Tibial nerve (tissue), 4 donors: ENCODE measurements at regions not wholly inside any gene's neighbourhood (a gene's known extent, or its start where the extent isn't known, plus 50 kb on each side); places are given as distances from the start of the nearest gene placed in this dataset.

Experiments used
- DNase-seq, 2 donors: peaks; one replicate each; pipeline ENCODE4 v3.0.0-alpha.2; 2019; ENCODE audit warnings: low spot score in 2 of 2
- H3K27ac ChIP-seq, 4 donors: fragments of 200-600 bp; sonication (generic) in 3 of 4; one replicate each; pipeline ENCODE4 v1.5.1; 2017 to 2019; ENCODE audit warnings: mild to moderate bottlenecking in 1 of 4
- H3K27me3 ChIP-seq, 2 donors: fragments of 200-600 bp; sonication (generic) in 1 of 2; one replicate each; pipeline versions ENCODE4 v1.5.1 to v1.6.0; 2017 to 2019
- H3K36me3 ChIP-seq, 3 donors: fragments of 200-600 bp; sonication (generic); one replicate each; pipeline ENCODE4 v1.5.1; 2018 to 2019
- H3K4me1 ChIP-seq, 4 donors: fragments of 200-600 bp; sonication (generic) in 3 of 4; one replicate each; pipeline ENCODE4 v1.5.1; 2017 to 2019
- H3K4me3 ChIP-seq, 4 donors: fragments of 200-600 bp; sonication (generic) in 3 of 4; one replicate each; pipeline ENCODE4 v1.5.1; 2017 to 2019; ENCODE audit warnings: mild to moderate bottlenecking in 1 of 4, moderate library complexity in 1 of 4
- H3K9me3 ChIP-seq, 4 donors: fragments of 200-600 bp; sonication (generic) in 3 of 4; one replicate each; pipeline ENCODE4 v1.5.1; 2017 to 2019
- CTCF ChIP-seq, 5 experiments: fragments of 200-600 bp in 3 of 5; fragments of 450-650 bp in 2 of 5; sonication (generic) in 3 of 5; IDR thresholded peaks; one replicate each; pipeline ENCODE4 v1.5.1; 2016 to 2019; ENCODE audit warnings: antibody characterized with exemption in 5 of 5, mild to moderate bottlenecking in 3 of 5, moderate library complexity in 2 of 5
- EP300 ChIP-seq, 2 donors: sonication (generic); formaldehyde crosslinking; IDR thresholded peaks; one replicate each; pipeline ENCODE4 v1.6.1; 2017; ENCODE audit warnings: antibody characterized with exemption in 2 of 2, mild to moderate bottlenecking in 1 of 2
- POLR2A ChIP-seq, 2 donors: fragments of 450-650 bp; IDR thresholded peaks; one replicate each; pipeline ENCODE4 v1.6.1; 2017; ENCODE audit warnings: antibody characterized with exemption in 2 of 2, mild to moderate bottlenecking in 2 of 2, moderate library complexity in 2 of 2
- WGBS, 2 donors: methylation state at CpG; one replicate each; pipeline ENCODE4 v1.1.5; 2018; 5-methylcytosine and 5-hydroxymethylcytosine counted together

DNA sequence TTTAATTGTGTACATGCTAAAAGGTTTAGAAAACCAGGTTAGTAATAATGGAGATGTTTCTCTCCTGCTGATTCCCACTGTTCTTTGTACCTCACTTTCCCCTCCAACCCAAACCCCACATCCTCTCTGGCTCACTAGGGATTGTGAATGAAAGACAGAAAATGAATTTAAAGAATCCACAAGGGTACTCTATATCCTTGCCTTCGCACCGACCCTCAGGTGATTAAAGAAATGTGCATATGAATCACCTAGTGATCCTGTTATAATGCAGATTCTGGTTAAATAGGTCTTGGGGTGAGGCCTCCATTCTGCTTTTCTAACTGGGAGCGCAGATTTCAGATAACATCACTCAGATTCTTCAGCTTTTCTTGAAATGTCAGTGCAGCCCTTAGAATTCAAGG lies 84.3 kb upstream of the OTX2 start:
- Histone ChIP-seq H3K27ac (no peak overlapping the region), H3K36me3 (no peaks in the 10 kb centered on the region), H3K27me3 (no peaks in the 10 kb centered on the region), H3K4me1 (no peaks in the 10 kb centered on the region), H3K4me3 (no peak overlapping the region), H3K9me3 (no peaks in the 10 kb centered on the region)
- no peak for DNase-seq
- TF ChIP-seq CTCF (IDR thresholded peaks at IDR 0.05) (no peak), EP300 (IDR thresholded peaks at IDR 0.05) (no peak), POLR2A (IDR thresholded peaks at IDR 0.05) (no peak)
- 66 to 69% methylated on average over 3 of the region's 3 CpGs for WGBS, 2 donors

DNA sequence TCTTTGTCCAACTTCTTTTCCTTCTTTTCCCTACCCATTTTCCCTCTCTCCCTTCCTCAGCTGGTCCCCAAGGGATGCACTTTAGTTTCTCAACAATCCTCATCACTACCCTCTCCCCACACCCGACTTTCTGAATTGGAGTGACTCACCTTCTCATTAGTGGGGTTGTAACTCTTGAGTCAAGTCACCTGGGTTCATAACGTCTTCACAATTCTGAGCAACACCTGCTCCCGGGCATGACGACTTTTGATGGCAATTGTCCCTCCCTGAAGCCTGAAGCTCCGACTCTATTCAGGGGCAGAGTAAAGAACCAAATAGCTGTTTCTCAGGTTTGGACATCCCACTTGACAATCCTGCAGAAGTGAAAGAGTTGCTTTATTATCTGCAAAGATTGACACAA lies 82.7 kb upstream of the OTX2 start:
- DNase-seq = no peak
- Histone ChIP-seq H3K36me3 (no peaks in the 10 kb centered on the region), H3K27ac (no peak overlapping the region), H3K4me3 (no peak overlapping the region), H3K4me1 (no peaks in the 10 kb centered on the region), H3K9me3 (no peaks in the 10 kb centered on the region), H3K27me3 (no peaks in the 10 kb centered on the region)
- WGBS, 2 donors = 38% methylated on average over 5 of the region's 5 CpGs
- TF ChIP-seq EP300 (IDR thresholded peaks at IDR 0.05) = no peak
- TF ChIP-seq POLR2A (IDR thresholded peaks at IDR 0.05) = no peak

- Histone ChIP-seq H3K4me1 (no peaks in the 10 kb centered on the region), H3K27ac (no peak overlapping the region), H3K36me3 (no peaks in the 10 kb centered on the region), H3K9me3 (no peaks in the 10 kb centered on the region), H3K27me3 (no peaks in the 10 kb centered on the region), H3K4me3 (no peak overlapping the region)
- TF ChIP-seq POLR2A (IDR thresholded peaks at IDR 0.05) (no peak), CTCF (IDR thresholded peaks at IDR 0.05) (no peak), EP300 (IDR thresholded peaks at IDR 0.05) (no peak)
- DNase-seq = no peak
Observed at GRCh38 chr14:56891226-56891625, 80.9 kb upstream of the OTX2 start.

- DNase-seq = no peak
- 68 to 79% methylated on average over 2 of the region's 2 CpGs for WGBS, 2 donors
- TF ChIP-seq CTCF (IDR thresholded peaks at IDR 0.05) (no peak), POLR2A (IDR thresholded peaks at IDR 0.05) (no peak), EP300 (IDR thresholded peaks at IDR 0.05) (no peak)
- H3K27ac ChIP-seq = no peak overlapping the region
- no peaks in the 10 kb centered on the region for H3K36me3 ChIP-seq
- no peaks in the 10 kb centered on the region for H3K9me3 ChIP-seq
- no peaks in the 10 kb centered on the region for H3K27me3 ChIP-seq
- H3K4me3 ChIP-seq = no peak overlapping the region
- no peaks in the 10 kb centered on the region for H3K4me1 ChIP-seq
Observed at GRCh38 chr14:56889705-56890104, 79.4 kb upstream of the OTX2 start.

- Histone ChIP-seq H3K9me3 (no peaks in the 10 kb centered on the region), H3K36me3 (no peaks in the 10 kb centered on the region), H3K4me1 (no peaks in the 10 kb centered on the region), H3K27me3 (no peaks in the 10 kb centered on the region), H3K4me3 (no peak overlapping the region), H3K27ac (no peak overlapping the region)
- WGBS, 2 donors = 51 to 63% methylated on average over 3 of the region's 3 CpGs
- TF ChIP-seq POLR2A (IDR thresholded peaks at IDR 0.05) = no peak
- TF ChIP-seq EP300 (IDR thresholded peaks at IDR 0.05) = no peak
- no peak for TF ChIP-seq CTCF (IDR thresholded peaks at IDR 0.05)
- no peak for DNase-seq
Observed at GRCh38 chr14:56888274-56888673, 78.0 kb upstream of the OTX2 start.

GRCh38 chr14:56887216-56887615 lies 76.9 kb upstream of the OTX2 start:
- H3K36me3 ChIP-seq = no peaks in the 10 kb centered on the region
- no peak overlapping the region for H3K27ac ChIP-seq
- H3K4me3 ChIP-seq = no peak overlapping the region
- H3K9me3 ChIP-seq = no peaks in the 10 kb centered on the region
- WGBS, 2 donors = 36 to 41% methylated on average over 2 of the region's 2 CpGs
- H3K27me3 ChIP-seq = no peaks in the 10 kb centered on the region
- DNase-seq = no peak
- TF ChIP-seq CTCF (IDR thresholded peaks at IDR 0.05) (no peak), POLR2A (IDR thresholded peaks at IDR 0.05) (no peak), EP300 (IDR thresholded peaks at IDR 0.05) (no peak)
- no peaks in the 10 kb centered on the region for H3K4me1 ChIP-seq
